ENCODE measurements at regions not wholly inside any gene's neighbourhood (a gene's known extent, or its start where the extent isn't known, plus 50 kb on each side); places are given as distances from the start of the nearest gene placed in this dataset.

GRCh38 chr10:121291376-121291775 is 306.9 kb downstream of the FGFR2 start:
- Histone ChIP-seq H3K4me3 (no peak overlapping the region), H3K4me1 (ENCODE audit: insufficient read depth) (peaks cover 33% of the 10 kb centered on the region), H3K79me2 (no peaks in the 10 kb centered on the region), H3K9me3 (ENCODE audit: low read depth) (no peaks in the 10 kb centered on the region), H4K20me1 (ENCODE audit: insufficient read depth, poor library complexity, severe bottlenecking) (no peaks in the 10 kb centered on the region), H3K4me2 (no peak overlapping the region), H3K36me3 (replicated peaks; ENCODE audit: insufficient read depth, low read depth) (no peaks in the 10 kb centered on the region), H3K9me2 (replicated peaks; ENCODE audit: insufficient read depth) (no peaks in the 10 kb centered on the region), H2AFZ (no peak overlapping the region), H3K27me3 (no peaks in the 10 kb centered on the region), H3K27ac (no peak overlapping the region)
- WGBS (ENCODE audit: low lambda C conversion rate, missing lambda C conversion rate), result 95% methylated on average over 7 of the region's 7 CpGs
- no peak for DNase-seq (ENCODE audit: low spot score)
- TF ChIP-seq EZH2phosphoT487 (IDR thresholded peaks at IDR 0.05; ENCODE audit: low read depth, severe bottlenecking, unreplicated experiment), result no peak
- no peak for TF ChIP-seq CTCF (IDR thresholded peaks at IDR 0.05; ENCODE audit: poor library complexity)
- TF ChIP-seq EZH2 (IDR thresholded peaks at IDR 0.05; ENCODE audit: borderline replicate concordance), result no peak

GRCh38 chr10:121291823-121292222 is 306.4 kb downstream of the FGFR2 start:
- 84% methylated on average over 8 of the region's 8 CpGs for WGBS (ENCODE audit: low lambda C conversion rate, missing lambda C conversion rate)
- Histone ChIP-seq H3K27me3 (no peaks in the 10 kb centered on the region), H3K9me3 (ENCODE audit: low read depth) (no peaks in the 10 kb centered on the region), H3K36me3 (replicated peaks; ENCODE audit: insufficient read depth, low read depth) (no peaks in the 10 kb centered on the region), H2AFZ (no peak overlapping the region), H3K27ac (no peak overlapping the region), H4K20me1 (ENCODE audit: insufficient read depth, poor library complexity, severe bottlenecking) (no peaks in the 10 kb centered on the region), H3K9me2 (replicated peaks; ENCODE audit: insufficient read depth) (no peaks in the 10 kb centered on the region), H3K4me3 (no peak overlapping the region), H3K79me2 (no peaks in the 10 kb centered on the region), H3K4me2 (no peak overlapping the region), H3K4me1 (ENCODE audit: insufficient read depth) (peaks cover 37% of the 10 kb centered on the region)
- no peak for TF ChIP-seq EZH2phosphoT487 (IDR thresholded peaks at IDR 0.05; ENCODE audit: low read depth, severe bottlenecking, unreplicated experiment)
- no peak for DNase-seq (ENCODE audit: low spot score)

- Histone ChIP-seq H3K9me2 (replicated peaks; ENCODE audit: insufficient read depth) (no peaks in the 10 kb centered on the region), H3K4me2 (no peak overlapping the region), H3K36me3 (replicated peaks; ENCODE audit: insufficient read depth, low read depth) (no peaks in the 10 kb centered on the region), H4K20me1 (ENCODE audit: insufficient read depth, poor library complexity, severe bottlenecking) (no peaks in the 10 kb centered on the region), H2AFZ (no peak overlapping the region), H3K27me3 (no peaks in the 10 kb centered on the region), H3K9me3 (ENCODE audit: low read depth) (no peaks in the 10 kb centered on the region), H3K4me1 (ENCODE audit: insufficient read depth) (peaks cover 41% of the 10 kb centered on the region), H3K27ac (no peak overlapping the region), H3K4me3 (no peak overlapping the region), H3K79me2 (no peaks in the 10 kb centered on the region)
- 56% methylated on average over 9 of the region's 9 CpGs for WGBS (ENCODE audit: low lambda C conversion rate, missing lambda C conversion rate)
- DNase-seq (ENCODE audit: low spot score), result no peak
- TF ChIP-seq EZH2 (IDR thresholded peaks at IDR 0.05; ENCODE audit: borderline replicate concordance), result no peak
- no peak for TF ChIP-seq EZH2phosphoT487 (IDR thresholded peaks at IDR 0.05; ENCODE audit: low read depth, severe bottlenecking, unreplicated experiment)
- no peak for TF ChIP-seq CTCF (IDR thresholded peaks at IDR 0.05; ENCODE audit: poor library complexity)
Observed at GRCh38 chr10:121292321-121292720, 305.9 kb downstream of the FGFR2 start.

- Histone ChIP-seq H3K27ac (no peak overlapping the region), H3K9me3 (ENCODE audit: low read depth) (no peaks in the 10 kb centered on the region), H3K9me2 (replicated peaks; ENCODE audit: insufficient read depth) (no peaks in the 10 kb centered on the region), H4K20me1 (ENCODE audit: insufficient read depth, poor library complexity, severe bottlenecking) (no peaks in the 10 kb centered on the region), H3K4me3 (no peak overlapping the region), H3K27me3 (no peaks in the 10 kb centered on the region), H3K4me2 (peak overlapping the region; percentile 48), H3K79me2 (no peaks in the 10 kb centered on the region), H3K36me3 (replicated peaks; ENCODE audit: insufficient read depth, low read depth) (no peaks in the 10 kb centered on the region), H2AFZ (no peak overlapping the region), H3K4me1 (ENCODE audit: insufficient read depth) (peaks cover 41% of the 10 kb centered on the region)
- WGBS (ENCODE audit: low lambda C conversion rate, missing lambda C conversion rate), result 30% methylated on average over 9 of the region's 9 CpGs
- TF ChIP-seq CTCF (IDR thresholded peaks at IDR 0.05; ENCODE audit: poor library complexity) (no peak), EZH2phosphoT487 (IDR thresholded peaks at IDR 0.05; ENCODE audit: low read depth, severe bottlenecking, unreplicated experiment) (no peak), EZH2 (IDR thresholded peaks at IDR 0.05; ENCODE audit: borderline replicate concordance) (no peak)
- peak; percentile 31 for DNase-seq (ENCODE audit: low spot score)
Observed at GRCh38 chr10:121293110-121293509, 305.1 kb downstream of the FGFR2 start.
